DOHH2 (cell line): ENCODE measurements at regions not wholly inside any gene's neighbourhood (a gene's known extent, or its start where the extent isn't known, plus 50 kb on each side); places are given as distances from the start of the nearest gene placed in this dataset.

Source experiments
- H3F3A ChIP-seq: fragments of 200-600 bp; sonication (generic), shearing (Covaris generic); 2 replicates; pipeline ENCODE4 v1.6.0; 2016; ENCODE audit warnings: antibody characterized with exemption, mild to moderate bottlenecking; ENCODE audit not compliant: control insufficient read depth, insufficient read depth
- H3K27ac ChIP-seq: fragments of 200-600 bp; sonication (generic); 2 replicates; pipeline ENCODE4 v1.5.1; 2014; ENCODE audit warnings: low read depth, mild to moderate bottlenecking, low read length, moderate library complexity
- H3K27me3 ChIP-seq: fragments of 200-600 bp; sonication (generic); 2 replicates; pipeline ENCODE4 v1.6.1; 2014; ENCODE audit warnings: mild to moderate bottlenecking, low read length, mixed read lengths; ENCODE audit not compliant: control insufficient read depth
- H3K36me3 ChIP-seq: fragments of 200-600 bp; sonication (generic); 2 replicates; pipeline ENCODE4 v1.6.1; 2014; ENCODE audit warnings: mild to moderate bottlenecking, low read length, moderate library complexity, mixed read lengths; ENCODE audit not compliant: control insufficient read depth
- H3K4me1 ChIP-seq: fragments of 200-600 bp; sonication (generic); 2 replicates; pipeline ENCODE4 v1.6.1; 2014; ENCODE audit warnings: mild to moderate bottlenecking, low read length, mixed read lengths; ENCODE audit not compliant: control insufficient read depth
- H3K4me2 ChIP-seq: fragments of 200-600 bp; sonication (generic); 2 replicates; pipeline ENCODE4 v1.6.0; 2014; ENCODE audit warnings: mild to moderate bottlenecking, low read length, moderate library complexity
- H3K4me3 ChIP-seq: fragments of 200-600 bp; sonication (generic); 2 replicates; pipeline ENCODE4 v1.5.1; 2014; ENCODE audit warnings: mild to moderate bottlenecking, low read length, mixed read lengths
- H3K79me2 ChIP-seq: fragments of 200-600 bp; sonication (generic); 2 replicates; pipeline ENCODE4 v1.6.1; 2014; ENCODE audit warnings: mild to moderate bottlenecking, low read length, mixed read lengths; ENCODE audit not compliant: control insufficient read depth
- H3K9me2 ChIP-seq: fragments of 200-600 bp; sonication (generic); replicated peaks from 2 replicates; pipeline ENCODE4 v1.6.1; 2014; ENCODE audit warnings: mild to moderate bottlenecking, low read length, mixed read lengths; ENCODE audit not compliant: control insufficient read depth
- H3K9me3 ChIP-seq: fragments of 200-600 bp; sonication (generic); 2 replicates; pipeline ENCODE4 v1.6.1; 2014; ENCODE audit warnings: antibody characterized with exemption, low read length, mixed read lengths; ENCODE audit not compliant: control insufficient read depth, insufficient read depth
- H4K20me1 ChIP-seq: fragments of 200-600 bp; sonication (generic); 2 replicates; pipeline ENCODE4 v1.6.0; 2014; ENCODE audit warnings: low read depth, mild to moderate bottlenecking, antibody characterized with exemption, low read length, moderate library complexity; ENCODE audit not compliant: control insufficient read depth, insufficient read depth
- CTCF ChIP-seq: fragments of 200-600 bp; sonication (generic); IDR thresholded peaks from one replicate; pipeline ENCODE4 v1.5.1; 2014; ENCODE audit warnings: antibody characterized with exemption, mild to moderate bottlenecking, low read depth, low read length; ENCODE audit not compliant: poor library complexity, severe bottlenecking
- EZH2phosphoT487 ChIP-seq: fragments of 200-600 bp; sonication (generic); IDR thresholded peaks from 2 replicates; pipeline ENCODE4 v1.6.1; 2017; ENCODE audit warnings: borderline replicate concordance, mild to moderate bottlenecking, antibody characterized with exemption, low read length, moderate library complexity, mixed read lengths

GRCh38 chr12:92543840-92544239 is 158.9 kb upstream of the PLEKHG7 start:
- Histone ChIP-seq H3K27me3 (no peaks in the 10 kb centered on the region), H3K4me3 (peak overlapping the region; percentile 17; the same call in 1 of the 2 replicates), H3K79me2 (no peaks in the 10 kb centered on the region), H3K9me3 (no peaks in the 10 kb centered on the region), H3K9me2 (no peaks in the 10 kb centered on the region), H3F3A (no peaks in the 10 kb centered on the region; the same call in 1 of the 2 replicates), H4K20me1 (no peaks in the 10 kb centered on the region), H3K4me2 (peak overlapping the region; percentile 49), H3K36me3 (no peaks in the 10 kb centered on the region), H3K27ac (0 out of 2 replicates have a peak overlapping the region, but pooled peaks have one; percentile 1), H3K4me1 (peaks cover 43% of the 10 kb centered on the region)
- TF ChIP-seq CTCF (no peak), EZH2phosphoT487 (no peak)

GRCh38 chr12:92543359-92543758 is 159.4 kb upstream of the PLEKHG7 start:
- H3K36me3 ChIP-seq = no peaks in the 10 kb centered on the region
- H3K27ac ChIP-seq = 0 out of 2 replicates have a peak overlapping the region, but pooled peaks have one; percentile 1
- peak overlapping the region; percentile 49 for H3K4me2 ChIP-seq
- H3K79me2 ChIP-seq = no peaks in the 10 kb centered on the region
- H3K27me3 ChIP-seq = no peaks in the 10 kb centered on the region
- H3K4me1 ChIP-seq = peaks cover 46% of the 10 kb centered on the region
- TF ChIP-seq CTCF (no peak), EZH2phosphoT487 (no peak)
- H3K4me3 ChIP-seq = peak overlapping the region; percentile 17; the same call in 1 of the 2 replicates
- no peaks in the 10 kb centered on the region; the same call in 1 of the 2 replicates for H3F3A ChIP-seq
- no peaks in the 10 kb centered on the region for H4K20me1 ChIP-seq
- no peaks in the 10 kb centered on the region for H3K9me3 ChIP-seq
- no peaks in the 10 kb centered on the region for H3K9me2 ChIP-seq

- Histone ChIP-seq H3K4me1 (peaks cover 46% of the 10 kb centered on the region), H3K27me3 (no peaks in the 10 kb centered on the region)
- no peak for TF ChIP-seq CTCF
- no peak for TF ChIP-seq EZH2phosphoT487
Measured at GRCh38 chr12:92541731-92542130, 161.1 kb upstream of the PLEKHG7 start.

More at GRCh38 chr12:92541731-92542130, 161.1 kb upstream of the PLEKHG7 start:
- H4K20me1 ChIP-seq = no peaks in the 10 kb centered on the region
- H3F3A ChIP-seq = no peaks in the 10 kb centered on the region; the same call in 1 of the 2 replicates
- no peak overlapping the region for H3K4me3 ChIP-seq
- H3K79me2 ChIP-seq = no peaks in the 10 kb centered on the region
- H3K4me2 ChIP-seq = no peak overlapping the region
- no peak overlapping the region for H3K27ac ChIP-seq
- no peaks in the 10 kb centered on the region for H3K9me3 ChIP-seq
- no peaks in the 10 kb centered on the region for H3K36me3 ChIP-seq
- no peaks in the 10 kb centered on the region for H3K9me2 ChIP-seq
